ENCODE measurements at regions not wholly inside any gene's neighbourhood (a gene's known extent, or its start where the extent isn't known, plus 50 kb on each side); places are given as distances from the start of the nearest gene placed in this dataset.

DNA sequence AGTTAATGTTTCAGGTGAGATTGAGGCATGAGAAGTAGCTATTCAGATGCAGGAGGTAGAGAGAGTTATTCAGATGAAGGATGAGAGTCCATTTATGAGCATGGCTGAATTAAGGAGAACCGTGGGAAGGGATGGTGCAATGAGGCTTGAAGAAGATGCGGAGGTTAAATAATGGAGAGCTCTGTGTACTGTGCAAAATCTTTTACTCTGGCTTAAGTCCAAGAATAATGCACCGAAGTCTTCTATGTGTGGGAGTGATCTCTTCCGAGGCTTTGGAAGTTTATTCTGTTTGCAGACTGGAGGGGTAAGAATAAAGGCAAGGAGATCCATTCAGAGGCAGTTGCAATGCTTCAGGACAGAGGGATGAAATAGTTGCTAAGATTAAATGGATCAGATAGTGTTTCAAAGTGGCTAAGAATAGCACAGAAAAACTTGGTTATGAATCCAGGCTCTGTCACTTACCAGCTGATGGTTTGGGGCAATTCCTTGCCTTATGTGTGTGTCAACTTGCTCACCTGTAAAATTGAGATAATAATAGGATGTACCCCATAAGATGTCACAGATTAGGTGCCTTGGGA is 467.1 kb downstream of the HDGFL1 start:
- no peak overlapping the region for H3K4me3 Mint-ChIP-seq
- no peak overlapping the region for H3K27ac Mint-ChIP-seq
- DNase-seq (ENCODE audit: extremely low spot score, unreplicated experiment) = no peak
- no peaks in the 10 kb centered on the region for H3K27me3 Mint-ChIP-seq
- no peaks in the 10 kb centered on the region for H3K4me1 Mint-ChIP-seq (ENCODE audit: unreplicated experiment)
- TF ChIP-seq, protein P1, sequence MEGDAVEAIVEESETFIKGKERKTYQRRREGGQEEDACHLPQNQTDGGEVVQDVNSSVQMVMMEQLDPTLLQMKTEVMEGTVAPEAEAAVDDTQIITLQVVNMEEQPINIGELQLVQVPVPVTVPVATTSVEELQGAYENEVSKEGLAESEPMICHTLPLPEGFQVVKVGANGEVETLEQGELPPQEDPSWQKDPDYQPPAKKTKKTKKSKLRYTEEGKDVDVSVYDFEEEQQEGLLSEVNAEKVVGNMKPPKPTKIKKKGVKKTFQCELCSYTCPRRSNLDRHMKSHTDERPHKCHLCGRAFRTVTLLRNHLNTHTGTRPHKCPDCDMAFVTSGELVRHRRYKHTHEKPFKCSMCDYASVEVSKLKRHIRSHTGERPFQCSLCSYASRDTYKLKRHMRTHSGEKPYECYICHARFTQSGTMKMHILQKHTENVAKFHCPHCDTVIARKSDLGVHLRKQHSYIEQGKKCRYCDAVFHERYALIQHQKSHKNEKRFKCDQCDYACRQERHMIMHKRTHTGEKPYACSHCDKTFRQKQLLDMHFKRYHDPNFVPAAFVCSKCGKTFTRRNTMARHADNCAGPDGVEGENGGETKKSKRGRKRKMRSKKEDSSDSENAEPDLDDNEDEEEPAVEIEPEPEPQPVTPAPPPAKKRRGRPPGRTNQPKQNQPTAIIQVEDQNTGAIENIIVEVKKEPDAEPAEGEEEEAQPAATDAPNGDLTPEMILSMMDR (conservative IDR thresholded peaks at IDR 0.05) = no peak
- H3K36me3 Mint-ChIP-seq = no peaks in the 10 kb centered on the region
- no peaks in the 10 kb centered on the region for H3K9me3 Mint-ChIP-seq

DNA sequence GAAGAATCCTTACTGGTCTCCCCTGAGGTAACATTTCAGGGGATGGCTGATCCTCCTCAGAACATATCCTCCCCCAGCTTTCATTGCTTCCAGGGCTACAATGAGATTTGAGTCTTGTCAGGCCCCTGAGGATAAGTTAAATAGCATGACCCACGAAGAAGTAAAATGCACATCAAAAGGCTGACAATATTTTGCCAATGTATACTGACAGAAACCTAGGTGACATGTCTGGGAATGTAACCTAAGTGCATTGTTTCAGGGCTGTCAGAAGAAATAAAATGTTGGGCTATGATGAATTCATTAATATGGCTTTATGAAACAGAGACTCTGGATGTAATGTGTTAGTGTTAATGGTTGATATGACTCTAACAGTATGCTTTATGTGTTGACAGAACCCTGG is 471.5 kb downstream of the HDGFL1 start:
- Mint-ChIP-seq H3K36me3 (no peaks in the 10 kb centered on the region), H3K4me1 (ENCODE audit: unreplicated experiment) (no peaks in the 10 kb centered on the region), H3K27ac (no peak overlapping the region), H3K9me3 (no peaks in the 10 kb centered on the region), H3K27me3 (no peaks in the 10 kb centered on the region), H3K4me3 (no peak overlapping the region)
- DNase-seq (ENCODE audit: extremely low spot score, unreplicated experiment) = no peak
- TF ChIP-seq, protein P1 (conservative IDR thresholded peaks at IDR 0.05) = no peak

DNA sequence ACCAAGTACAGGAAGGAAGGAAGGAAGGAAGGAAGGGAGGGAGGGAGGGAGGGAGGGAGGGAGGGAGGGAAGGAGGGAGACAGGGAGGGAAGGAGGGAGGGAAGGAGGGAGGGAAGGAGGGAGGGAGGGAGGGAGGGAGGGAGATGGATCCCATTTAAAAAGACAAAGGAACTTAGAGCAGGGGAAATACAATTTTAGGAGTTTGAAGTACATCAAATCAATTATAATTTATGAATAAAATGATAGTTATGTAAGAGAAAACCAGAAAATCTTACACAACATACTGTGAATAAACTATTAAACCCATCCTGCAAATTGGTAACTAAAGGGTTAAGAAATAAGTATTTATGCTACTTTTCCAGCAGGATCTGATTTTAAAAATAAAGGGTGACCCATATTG is 475.9 kb downstream of the HDGFL1 start:
- Mint-ChIP-seq H3K9me3 (peaks cover 5% of the 10 kb centered on the region), H3K36me3 (peaks cover 3% of the 10 kb centered on the region), H3K27ac (no peak overlapping the region), H3K4me1 (ENCODE audit: unreplicated experiment) (no peaks in the 10 kb centered on the region), H3K4me3 (no peak overlapping the region), H3K27me3 (no peaks in the 10 kb centered on the region)
- no peak for DNase-seq (ENCODE audit: extremely low spot score, unreplicated experiment)
- TF ChIP-seq, protein P1 (conservative IDR thresholded peaks at IDR 0.05) = no peak

DNA sequence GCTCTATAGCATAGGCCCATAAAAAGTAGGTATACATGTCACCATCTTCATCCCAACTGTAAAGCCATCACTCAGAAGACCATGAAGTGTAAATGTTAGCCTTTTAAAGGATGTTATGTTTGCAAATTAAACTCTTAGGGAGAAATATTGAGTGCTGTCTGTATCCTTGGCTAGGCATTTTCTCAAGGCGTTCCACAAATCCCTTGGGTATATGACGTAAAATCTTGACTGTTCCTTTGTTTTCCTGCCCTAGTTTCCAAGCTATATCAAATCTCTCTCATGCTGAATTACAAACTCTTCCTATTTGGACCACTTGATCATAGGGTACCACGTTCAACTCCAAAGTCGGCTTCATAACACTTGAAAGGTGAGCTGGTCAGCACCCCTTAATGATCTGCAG is 486.2 kb downstream of the HDGFL1 start:
- Mint-ChIP-seq H3K36me3 (no peaks in the 10 kb centered on the region), H3K9me3 (no peaks in the 10 kb centered on the region), H3K4me1 (ENCODE audit: unreplicated experiment) (peaks cover 5% of the 10 kb centered on the region), H3K27me3 (no peaks in the 10 kb centered on the region), H3K27ac (no peak overlapping the region), H3K4me3 (no peak overlapping the region)
- TF ChIP-seq, protein P1 (conservative IDR thresholded peaks at IDR 0.05) = no peak
- DNase-seq (ENCODE audit: extremely low spot score, unreplicated experiment) = no peak

DNA sequence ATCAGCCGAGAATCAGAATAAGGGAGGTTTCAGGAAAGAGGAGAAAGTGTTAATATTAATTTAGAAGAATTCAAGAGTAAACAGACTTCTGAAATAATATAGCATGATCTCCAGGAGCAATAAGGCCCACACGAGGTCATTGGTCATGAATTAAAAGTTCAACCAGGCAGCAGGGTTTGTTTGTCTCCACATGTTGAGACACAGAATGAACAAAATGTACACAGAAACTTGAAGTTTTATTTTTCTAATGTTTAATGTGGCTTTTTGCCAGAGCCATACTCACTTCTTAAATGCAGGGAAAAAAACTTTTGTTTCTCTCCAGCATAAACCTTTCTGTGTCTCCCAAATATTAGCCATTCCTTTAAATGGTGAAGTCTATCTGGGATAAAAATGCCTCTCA is 504.5 kb downstream of the HDGFL1 start:
- DNase-seq (ENCODE audit: extremely low spot score, unreplicated experiment) = no peak
- peaks cover 1% of the 10 kb centered on the region for H3K36me3 Mint-ChIP-seq
- no peak overlapping the region for H3K27ac Mint-ChIP-seq
- peaks cover under 1% of the 10 kb centered on the region for H3K4me1 Mint-ChIP-seq (ENCODE audit: unreplicated experiment)
- TF ChIP-seq, protein P1 (conservative IDR thresholded peaks at IDR 0.05) = no peak
- no peaks in the 10 kb centered on the region for H3K27me3 Mint-ChIP-seq
- H3K4me3 Mint-ChIP-seq = no peak overlapping the region
- peaks cover 2% of the 10 kb centered on the region for H3K9me3 Mint-ChIP-seq

DNA sequence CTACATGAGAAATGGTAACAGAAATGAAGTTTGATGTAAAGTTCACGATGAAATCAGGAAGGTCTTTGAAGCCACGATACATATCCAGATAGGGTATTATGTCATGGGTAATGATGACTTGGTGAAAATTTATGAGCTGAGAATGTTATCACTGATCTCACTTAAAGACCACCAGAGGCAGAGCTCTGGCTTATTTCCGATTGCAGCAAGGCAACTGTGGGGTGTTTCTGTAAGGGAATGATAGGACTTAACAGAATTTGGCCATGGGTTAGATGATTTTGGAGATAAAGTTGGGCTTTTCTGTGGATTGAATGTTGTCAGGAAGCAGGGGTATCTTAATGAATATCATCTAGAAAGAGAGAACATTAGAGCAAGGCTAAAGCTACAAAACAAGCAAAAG is 508.4 kb downstream of the HDGFL1 start:
- no peak for DNase-seq (ENCODE audit: extremely low spot score, unreplicated experiment)
- Mint-ChIP-seq H3K9me3 (peaks cover 3% of the 10 kb centered on the region), H3K27ac (no peak overlapping the region), H3K4me1 (ENCODE audit: unreplicated experiment) (no peaks in the 10 kb centered on the region), H3K27me3 (no peaks in the 10 kb centered on the region), H3K4me3 (no peak overlapping the region), H3K36me3 (no peaks in the 10 kb centered on the region)
- TF ChIP-seq, protein P1 (conservative IDR thresholded peaks at IDR 0.05) = no peak

Measured in type B pancreatic cell (in vitro differentiated cells).